Skin of body (tissue), 1 donor: ENCODE measurements at regions not wholly inside any gene's neighbourhood (a gene's known extent, or its start where the extent isn't known, plus 50 kb on each side); places are given as distances from the start of the nearest gene placed in this dataset.

Source experiments
- DNase-seq: peaks from one replicate; lab custom pipeline; 2025; lab: John Stamatoyannopoulos, UW

DNA sequence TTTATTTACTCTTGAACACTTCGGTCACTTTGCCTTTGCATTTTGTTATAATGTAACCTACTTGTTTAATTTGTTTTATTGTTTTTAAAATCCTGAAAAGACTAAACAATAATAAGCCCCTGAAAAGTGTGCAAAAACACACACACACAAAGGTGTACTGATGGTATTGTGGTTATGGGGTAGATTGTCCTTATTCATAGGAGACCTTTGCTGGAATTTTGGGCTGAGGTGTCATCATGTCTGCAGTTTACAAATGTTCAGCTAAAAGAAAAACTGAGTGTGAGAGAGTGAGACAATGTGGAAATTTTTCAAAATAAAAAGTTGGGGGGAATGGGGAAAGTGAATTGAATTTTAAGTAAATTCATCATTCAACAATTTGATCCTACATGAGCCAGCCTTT, 174.9 kb downstream of the QDPR start:
- no peak for DNase-seq

DNA sequence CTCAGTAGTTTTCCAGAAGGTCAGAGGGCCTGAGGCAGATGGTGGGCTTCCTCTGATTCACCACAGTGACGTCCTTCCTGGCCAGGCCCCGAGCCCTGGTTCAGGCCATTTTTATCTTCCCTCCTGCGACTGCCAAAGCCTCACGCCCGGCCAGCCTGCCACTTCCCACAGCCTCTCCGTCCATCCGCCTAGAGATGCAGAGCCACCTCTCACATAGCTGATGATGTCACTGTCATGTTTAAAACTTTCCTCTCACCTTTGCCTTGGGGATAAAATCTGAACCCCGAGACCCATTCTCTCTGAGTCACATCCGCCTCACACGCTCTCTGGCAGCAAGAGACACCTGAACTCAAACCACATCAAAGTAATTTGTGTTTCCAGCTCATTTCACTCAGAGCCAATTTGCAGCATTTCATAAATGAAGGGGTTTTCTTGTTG, 175.3 kb downstream of the QDPR start:
- no peak for DNase-seq

DNA sequence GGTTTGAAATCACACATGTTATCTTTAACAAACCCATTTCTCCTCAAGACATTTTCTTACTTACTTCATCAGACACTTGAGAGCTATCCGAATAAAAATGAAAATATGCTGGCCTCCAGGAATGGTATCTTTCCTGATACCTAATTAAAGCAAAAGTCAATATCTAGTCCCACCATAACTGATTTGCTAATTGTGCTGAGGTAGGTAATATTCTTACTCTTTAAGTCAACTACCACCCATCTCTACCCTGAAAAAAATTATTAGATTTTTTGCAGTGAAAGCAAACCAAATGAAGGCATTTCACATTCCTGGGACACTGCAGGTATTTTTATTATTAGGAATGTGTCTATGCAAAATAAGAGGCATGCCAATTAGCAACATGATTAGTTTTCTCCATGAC, 175.8 kb downstream of the QDPR start:
- DNase-seq, result no peak

DNA sequence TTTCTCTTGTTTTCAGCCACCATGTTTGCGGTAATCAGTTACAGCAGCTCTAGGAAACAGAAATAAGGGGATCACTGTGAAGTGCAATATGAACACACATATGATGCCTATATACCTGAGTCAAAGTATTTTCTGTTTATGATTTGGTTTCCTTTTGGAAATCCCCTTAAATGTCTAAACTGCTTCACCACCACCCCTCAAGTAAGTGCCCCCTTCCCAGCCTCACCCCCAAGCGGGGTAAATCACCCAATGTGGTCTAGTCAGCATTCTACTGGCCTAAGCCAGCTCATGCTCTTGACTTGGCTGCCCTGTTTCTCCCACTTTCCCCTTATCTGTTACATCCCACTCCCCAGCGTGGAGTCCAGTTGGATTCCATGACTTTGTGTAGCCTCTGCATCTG, 176.5 kb downstream of the QDPR start:
- no peak for DNase-seq

DNA sequence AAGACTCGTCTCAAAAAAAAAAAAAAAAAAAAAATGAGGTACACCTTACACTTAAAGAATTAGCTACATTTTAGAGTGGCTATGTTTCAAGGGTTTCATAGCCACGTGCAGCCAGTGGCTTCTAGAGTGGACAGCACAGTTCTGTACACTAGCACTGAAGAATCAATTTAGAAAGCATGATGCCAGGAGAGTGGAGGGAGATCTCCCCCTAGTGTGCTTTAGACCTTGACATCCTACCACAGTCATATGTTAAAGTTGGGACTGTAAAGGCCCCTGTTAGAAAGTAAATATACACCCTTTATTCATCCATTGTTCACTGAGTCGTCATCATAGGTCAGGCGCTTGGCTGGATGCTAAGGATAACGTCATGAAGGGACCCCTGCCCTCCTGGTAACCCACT, 179.4 kb downstream of the QDPR start:
- no peak for DNase-seq

DNA sequence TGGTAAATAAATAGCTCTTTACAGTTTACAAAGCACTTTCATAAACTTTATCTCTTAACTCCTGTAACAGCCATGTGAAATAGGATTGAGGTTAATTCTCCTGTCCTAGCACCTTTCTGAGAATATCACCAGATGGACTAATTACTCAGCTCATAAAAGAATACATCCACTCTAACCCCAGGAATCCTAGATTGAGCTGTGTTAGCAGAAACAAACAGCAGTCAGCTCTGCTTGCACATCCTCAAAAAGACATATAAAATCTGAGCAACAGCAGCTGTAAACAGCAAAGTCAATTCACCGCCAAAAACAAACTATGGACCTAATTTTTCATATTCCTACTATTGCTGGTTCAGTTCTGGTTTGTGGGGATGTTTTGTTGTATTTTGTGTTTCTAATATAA, 182.8 kb downstream of the QDPR start:
- DNase-seq, result peak; percentile 19

DNA sequence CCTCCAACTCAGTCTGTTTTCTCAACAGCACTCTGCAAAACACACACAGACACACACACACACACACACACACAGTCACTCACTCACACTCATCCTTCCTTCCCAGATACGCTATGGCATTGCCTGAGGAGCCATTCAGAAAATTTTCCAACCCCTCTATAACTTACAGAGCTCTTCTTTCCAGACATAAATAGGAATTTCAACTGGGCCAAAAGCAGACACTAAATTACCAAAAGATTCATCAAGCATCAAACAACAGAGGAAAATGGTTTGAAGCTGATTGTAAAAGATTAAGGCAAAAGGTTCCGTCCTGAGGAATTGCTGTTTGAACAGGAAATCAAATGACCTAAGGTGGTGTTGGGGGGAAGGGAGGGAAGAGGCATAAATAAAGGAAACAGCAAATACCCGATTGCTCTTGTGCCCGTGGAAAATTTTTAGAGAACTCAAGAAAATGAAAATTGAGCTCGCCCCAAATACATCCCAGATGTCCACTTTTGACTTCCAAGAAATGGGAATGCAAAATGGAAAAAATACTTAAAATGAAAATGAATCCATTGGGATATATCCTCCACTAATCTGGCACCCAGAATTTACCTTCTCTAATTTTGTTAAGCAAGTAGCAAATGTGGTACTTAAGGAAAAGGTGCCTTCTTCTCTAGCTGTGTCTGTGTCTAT, 183.6 kb downstream of the QDPR start:
- peak; percentile 29 for DNase-seq

DNA sequence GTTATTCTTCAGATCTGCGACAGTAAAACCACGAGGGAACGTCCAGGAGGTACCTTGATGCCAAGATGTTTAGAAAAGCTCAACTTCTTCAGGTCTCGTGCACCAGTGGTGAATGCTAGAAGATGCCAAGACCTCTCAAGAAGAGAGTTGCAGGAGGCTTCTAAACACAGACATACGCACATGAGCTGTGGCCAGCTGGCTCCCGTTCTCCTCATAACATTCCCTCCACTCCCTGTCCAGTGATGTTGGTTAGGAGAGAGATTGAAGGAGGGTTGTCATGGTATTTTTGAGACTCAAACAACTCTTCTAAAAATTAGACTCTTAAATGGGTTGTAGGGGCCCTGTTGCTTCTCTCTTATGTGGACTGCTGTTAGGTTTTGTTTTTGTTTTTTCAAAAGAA, 184.3 kb downstream of the QDPR start:
- DNase-seq, result peak; percentile 23

DNA sequence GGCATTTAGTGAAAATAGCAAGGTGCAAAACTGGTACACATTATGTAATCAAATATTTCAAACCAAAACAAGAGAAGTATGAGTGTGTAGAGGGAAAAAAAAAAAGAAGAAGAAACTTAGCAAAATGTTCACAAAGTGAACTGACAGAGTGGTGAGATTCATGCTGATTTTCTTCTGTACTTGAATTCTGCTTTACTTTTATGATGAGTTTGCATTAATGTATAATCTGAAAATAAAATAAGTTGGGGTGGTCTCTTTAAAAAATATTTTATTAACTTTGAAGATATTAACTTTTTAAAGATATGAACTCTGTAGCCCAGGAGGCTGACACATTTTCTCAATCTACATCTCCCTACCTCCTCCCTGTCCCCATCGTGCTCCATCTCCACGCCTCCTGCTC, 185.1 kb downstream of the QDPR start:
- no peak for DNase-seq

DNA sequence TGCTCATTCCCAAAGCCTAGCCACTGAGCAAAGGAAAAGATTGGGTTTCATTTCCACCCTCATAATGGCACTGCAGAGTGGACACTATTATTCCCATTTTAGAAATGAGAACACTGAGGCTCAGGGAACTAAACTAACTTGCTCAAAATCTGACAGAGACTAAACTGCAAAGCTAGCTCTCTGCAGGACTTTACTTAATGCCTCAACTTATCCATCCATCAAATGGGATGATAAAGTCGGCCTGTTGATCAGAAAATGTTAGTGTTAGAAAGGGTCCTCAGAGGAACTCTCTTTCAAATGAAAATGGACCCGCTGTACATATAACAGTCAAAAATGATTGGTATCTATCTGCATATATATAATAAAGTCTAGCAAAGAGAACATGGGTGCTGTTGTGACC, 186.8 kb downstream of the QDPR start:
- no peak for DNase-seq

DNA sequence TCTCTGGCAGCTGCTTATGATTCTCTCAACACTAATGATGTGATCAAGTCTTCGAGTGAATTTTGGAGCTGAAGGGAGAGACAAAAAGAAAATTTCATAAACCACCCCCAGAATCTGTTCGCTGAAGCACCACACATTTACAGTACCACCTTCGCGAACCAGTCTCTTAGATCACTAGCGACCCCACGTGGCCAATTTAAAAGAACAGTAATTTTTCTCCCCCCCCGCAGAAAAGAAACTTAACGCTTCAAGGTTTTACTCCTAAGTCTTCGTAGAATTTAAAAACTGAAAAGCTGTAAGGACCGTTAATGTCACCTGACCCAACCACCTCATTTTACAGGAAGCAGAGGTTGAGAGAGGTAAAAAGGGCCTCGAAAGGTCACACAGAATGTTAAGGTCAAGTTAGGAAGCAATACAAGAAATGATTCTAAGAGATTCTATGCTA, 187.5 kb downstream of the QDPR start:
- DNase-seq, result peak; percentile 55

DNA sequence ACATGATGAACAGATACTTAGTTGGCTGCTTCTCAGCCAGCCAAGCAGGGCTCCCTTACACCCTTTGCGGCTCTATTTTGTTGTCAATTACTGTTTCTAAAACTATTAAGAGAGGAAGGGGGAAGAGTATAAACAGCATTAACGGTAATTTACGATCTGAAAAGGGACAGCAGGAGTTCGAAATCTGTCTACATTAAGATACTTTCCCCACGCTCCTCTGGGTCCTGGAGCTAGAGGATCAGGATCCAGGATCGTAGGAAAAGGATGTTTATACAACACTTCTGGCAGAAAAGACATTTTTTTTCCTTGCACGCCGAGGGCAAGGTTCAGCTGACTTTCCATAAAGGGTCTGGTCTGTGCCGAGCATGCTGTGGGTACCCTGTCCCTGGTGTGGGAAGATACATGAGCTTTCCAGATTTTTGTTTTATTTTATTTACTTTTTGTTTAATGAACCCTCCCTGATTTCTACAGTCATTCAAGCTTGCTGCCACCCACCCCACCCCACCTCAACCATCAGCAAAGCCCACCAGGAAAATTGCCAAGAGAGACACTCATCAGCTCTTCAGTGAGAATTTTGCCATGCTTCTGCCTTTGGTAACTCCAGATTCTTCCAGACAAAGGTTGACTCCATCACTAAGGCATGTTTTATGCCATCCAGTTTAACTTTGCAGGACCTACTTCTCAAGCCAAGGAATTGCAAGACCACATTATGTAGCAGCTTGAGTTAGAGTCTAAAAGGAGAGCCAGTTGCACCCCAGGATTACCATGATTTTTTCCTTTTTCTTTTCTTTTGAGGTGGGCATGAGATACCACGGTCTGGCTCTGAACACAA, 188.1 kb downstream of the QDPR start:
- no peak for DNase-seq

DNA sequence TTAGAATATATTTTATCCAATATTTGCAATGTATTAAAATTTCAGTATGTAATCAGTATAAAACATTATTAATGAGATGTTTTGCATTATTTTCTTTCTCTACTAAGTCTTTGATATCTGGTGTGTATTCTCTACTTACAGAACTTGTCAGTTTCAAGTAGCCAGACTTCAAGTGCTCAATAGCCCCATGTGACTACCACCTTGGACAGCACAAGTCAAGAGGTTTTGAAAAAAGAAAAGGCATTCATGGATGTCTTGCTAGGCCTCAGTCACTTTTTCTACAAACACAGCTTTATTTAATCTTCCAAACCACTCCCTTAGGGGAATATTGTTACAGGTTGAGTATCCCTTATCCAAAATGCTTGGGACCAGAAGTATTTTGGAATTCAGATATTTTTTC, 189.4 kb downstream of the QDPR start:
- no peak for DNase-seq

DNA sequence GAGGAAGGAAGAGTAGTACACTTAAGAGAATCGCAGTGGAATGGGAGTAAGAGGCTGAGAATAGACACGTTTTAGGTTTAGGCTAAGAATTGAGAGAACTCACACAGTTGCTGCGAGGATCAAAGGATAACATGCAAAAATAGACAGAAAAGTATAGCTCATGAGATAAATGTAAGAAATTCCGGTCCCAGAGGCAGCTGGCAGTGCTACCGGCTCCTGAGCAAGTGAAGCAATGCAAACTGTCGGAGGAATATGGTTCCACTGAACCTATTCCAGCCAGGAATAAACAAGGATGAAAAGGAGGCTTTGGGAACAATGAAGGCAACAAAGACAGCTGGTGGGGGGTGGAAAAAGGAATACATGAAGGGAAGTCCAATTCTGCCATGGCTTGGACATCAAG, 191.8 kb downstream of the QDPR start:
- DNase-seq, result no peak

DNA sequence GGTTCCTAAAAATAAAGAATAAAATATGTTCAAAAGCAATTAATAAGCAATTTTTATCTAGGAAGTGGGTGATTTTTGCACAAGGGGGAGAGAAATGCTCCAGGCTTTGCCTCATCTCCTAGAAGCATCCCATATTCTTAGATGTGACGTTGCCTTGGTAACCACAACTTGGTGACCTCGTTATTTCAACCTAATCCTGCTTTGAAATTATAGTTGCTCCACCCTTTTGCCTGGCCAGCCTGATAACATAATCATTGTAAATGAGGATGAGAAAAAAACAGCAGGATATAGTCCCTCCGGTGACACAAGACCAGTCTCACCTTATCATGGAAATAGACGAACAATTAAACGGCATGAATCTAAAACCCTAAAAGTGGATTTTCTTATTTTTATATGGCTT, 194.4 kb downstream of the QDPR start:
- DNase-seq, result no peak

DNA sequence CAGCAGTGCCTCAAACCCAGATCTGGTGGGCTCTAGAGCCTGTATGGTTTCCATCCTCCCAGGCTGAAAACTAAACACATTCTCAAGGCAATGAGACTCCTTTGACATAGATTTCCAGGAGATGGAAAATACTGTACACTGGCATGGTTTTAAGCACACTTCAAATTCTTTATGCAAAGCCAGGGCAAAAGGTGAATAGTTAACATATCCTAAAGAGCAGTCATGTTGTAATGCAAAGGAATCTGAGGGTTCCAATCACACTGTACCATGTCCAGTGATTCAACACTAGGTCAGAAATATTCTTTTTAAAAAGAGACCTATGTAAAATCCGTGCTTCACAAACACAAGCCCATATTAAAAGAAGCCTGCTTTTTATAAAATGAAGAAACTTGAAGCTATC, 195.3 kb downstream of the QDPR start:
- DNase-seq, result no peak

DNA sequence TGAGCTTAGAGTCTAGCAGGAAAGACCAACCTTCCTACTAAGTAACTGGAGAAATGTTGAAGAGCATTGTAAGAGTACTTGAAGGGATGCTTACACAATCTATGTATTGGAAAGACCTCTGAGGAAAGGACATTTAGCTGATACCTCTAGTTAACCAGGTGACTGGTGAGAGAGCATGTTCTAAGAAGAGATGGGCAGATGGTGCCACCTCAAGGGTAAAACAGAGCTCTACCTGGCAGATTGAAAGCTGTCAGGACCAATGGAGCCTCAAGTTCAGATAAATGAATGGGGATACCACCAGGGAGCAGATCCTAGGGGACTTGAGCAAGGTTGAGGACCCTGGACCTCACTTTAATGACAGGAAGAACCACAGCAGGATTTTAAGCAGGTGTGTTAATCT, 196.4 kb downstream of the QDPR start:
- no peak for DNase-seq

DNA sequence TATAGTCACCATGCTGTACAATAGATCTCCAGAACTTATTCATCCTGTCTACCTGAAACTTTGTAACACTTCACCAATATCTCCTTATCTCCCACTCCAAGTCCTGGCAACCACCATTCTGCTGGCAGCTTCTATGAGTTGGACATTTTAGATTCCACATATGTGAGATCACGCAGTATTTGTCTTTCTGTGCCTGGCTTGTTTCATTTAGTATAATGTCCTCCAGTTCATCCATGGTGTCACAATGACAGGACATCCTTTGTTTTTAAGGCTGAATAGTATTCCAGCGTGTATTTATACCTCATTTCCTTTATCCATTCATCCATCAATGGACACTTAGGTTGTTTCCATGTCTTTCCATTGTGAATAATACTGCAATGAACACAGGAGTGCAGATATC, 198.7 kb downstream of the QDPR start:
- no peak for DNase-seq

DNA sequence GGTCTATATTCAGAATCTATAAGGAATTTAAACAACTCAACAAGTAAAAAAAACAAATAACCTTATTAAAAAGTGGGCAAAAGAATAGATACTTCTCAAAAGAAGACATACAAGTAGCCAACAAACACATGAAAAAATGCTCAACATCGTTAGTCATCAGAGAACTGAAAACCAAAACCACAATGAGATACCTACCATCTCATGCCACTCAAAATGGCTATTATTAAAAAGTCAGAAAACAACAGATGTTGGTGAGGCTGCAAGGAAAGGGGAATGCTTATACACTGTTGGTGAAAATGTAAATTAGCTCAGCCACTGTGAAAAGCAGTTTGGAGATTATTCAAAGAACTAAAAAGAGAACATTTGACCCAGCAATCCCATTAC, 201.6 kb downstream of the QDPR start:
- no peak for DNase-seq

DNA sequence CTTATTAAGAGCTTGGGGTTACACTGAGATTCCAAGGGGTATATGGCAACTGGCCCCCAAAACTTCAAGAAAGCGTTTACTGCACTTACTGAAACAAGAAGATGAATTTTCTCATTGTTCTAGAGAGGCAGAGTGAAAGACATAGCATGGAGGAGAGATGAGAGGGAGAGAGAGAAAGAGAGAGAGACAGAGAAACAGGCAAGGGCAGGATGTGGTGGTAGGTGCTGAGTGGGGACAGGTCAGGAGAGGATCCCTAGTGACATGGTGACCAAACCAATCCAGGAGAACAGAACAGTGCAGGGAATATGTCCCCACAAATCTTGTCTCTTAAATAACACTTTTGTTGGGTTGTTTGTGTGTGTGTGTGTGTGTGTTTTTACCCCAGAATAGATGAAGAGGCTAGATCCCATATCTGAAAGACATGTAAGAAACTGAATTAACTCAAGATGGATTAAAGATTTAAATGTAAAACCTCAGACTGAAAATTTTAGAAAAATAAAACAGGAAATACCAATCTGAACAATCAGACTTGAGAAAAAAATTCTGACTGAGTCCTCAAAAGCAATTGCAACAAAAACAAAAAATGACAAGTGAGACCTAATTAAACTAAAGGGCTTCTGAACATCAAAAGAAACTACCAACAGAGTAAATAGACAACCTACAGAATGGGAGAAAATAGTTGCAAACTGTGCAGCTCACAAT, 202.2 kb downstream of the QDPR start:
- no peak for DNase-seq

DNA sequence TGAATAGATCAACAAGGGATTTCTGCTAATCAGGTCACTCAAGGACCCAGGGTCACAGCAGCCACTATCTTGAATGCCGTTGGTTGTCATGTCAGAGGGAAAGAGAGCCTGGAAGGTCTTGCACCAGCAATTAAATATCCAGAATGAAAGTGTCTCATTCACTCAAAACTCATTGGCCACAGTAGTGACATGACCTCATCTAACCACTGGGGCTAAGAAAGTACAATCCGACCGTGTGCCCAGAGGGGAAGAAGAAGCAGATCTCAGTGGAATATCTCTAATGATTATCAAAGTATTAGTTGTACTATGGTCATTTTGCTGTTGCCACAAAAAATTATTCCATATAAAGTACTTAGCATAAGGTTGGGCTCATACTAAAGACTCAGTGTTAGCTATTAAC, 210.0 kb downstream of the QDPR start:
- DNase-seq, result no peak

DNA sequence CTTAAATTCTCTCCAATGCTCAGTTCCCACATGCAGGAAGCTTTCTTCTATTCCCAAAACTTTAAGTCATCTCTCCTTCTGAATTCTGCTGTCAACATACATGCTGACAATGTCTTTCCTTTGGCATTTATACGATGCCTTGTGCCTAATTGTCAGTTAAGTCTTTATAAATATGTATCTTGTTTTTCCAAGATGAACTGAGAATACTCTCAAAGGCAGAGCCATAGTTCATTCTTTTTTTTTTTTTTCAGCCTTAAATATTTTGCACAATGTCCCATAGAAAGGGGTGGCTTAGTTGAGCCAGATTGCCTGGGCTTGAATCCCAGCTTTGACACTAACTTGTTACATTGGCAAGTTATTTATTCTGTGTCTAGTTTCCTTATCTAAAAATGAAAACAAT, 210.6 kb downstream of the QDPR start:
- DNase-seq, result no peak
